ENCODE measurements at regions not wholly inside any gene's neighbourhood (a gene's known extent, or its start where the extent isn't known, plus 50 kb on each side); places are given as distances from the start of the nearest gene placed in this dataset.

GRCh38 chr12:116415408-116416108 lies 138.1 kb upstream of the MED13L start:
- Histone ChIP-seq H3K27ac (ENCODE audit: low read depth in 2 of 2, low read length in 2 of 2) (no peak overlapping the region), H3K27me3 (ENCODE audit: control insufficient read depth in 2 of 2, insufficient read depth in 2 of 2, low read length in 2 of 2) (no peaks in the 10 kb centered on the region), H3K4me3 (ENCODE audit: low read length in 2 of 2) (no peak overlapping the region), H3K9me3 (ENCODE audit: control insufficient read depth in 2 of 2, low read length in 2 of 2) (no peaks in the 10 kb centered on the region), H3K4me1 (ENCODE audit: control insufficient read depth in 2 of 2, insufficient read depth in 2 of 2, low read length in 2 of 2) (no peaks in the 10 kb centered on the region), H3K9ac (ENCODE audit: low read depth in 1 of 2, low read length in 2 of 2) (no peak overlapping the region), H3K36me3 (ENCODE audit: control insufficient read depth in 2 of 2, insufficient read depth in 2 of 2, low read length in 2 of 2) (no peaks in the 10 kb centered on the region)

DNA sequence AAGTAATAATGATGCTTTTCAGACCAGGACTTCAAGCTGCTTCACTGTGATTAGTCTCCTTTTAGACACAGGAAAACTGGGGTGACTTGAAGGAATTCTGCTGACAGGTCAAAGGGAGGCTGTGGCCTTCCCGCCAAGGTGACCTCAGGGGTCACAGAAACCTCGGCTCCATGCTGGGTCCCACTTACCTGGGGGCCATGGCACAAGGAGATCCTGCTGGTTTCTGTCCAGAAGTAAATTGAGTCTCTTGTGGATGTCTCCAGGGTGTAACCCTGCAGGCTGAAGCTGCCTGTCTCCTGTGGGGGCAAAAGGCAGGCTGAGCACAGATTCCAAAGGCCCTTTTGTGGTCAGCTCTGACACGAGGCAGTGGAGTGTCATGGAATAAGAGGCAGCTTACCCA lies 138.7 kb upstream of the MED13L start:
- Histone ChIP-seq H3K27ac (ENCODE audit: low read depth in 2 of 2, low read length in 2 of 2) (no peak overlapping the region), H3K27me3 (ENCODE audit: control insufficient read depth in 2 of 2, insufficient read depth in 2 of 2, low read length in 2 of 2) (no peaks in the 10 kb centered on the region), H3K9me3 (ENCODE audit: control insufficient read depth in 2 of 2, low read length in 2 of 2) (no peaks in the 10 kb centered on the region), H3K4me3 (ENCODE audit: low read length in 2 of 2) (no peak overlapping the region), H3K4me1 (ENCODE audit: control insufficient read depth in 2 of 2, insufficient read depth in 2 of 2, low read length in 2 of 2) (no peaks in the 10 kb centered on the region), H3K9ac (ENCODE audit: low read depth in 1 of 2, low read length in 2 of 2) (no peak overlapping the region), H3K36me3 (ENCODE audit: control insufficient read depth in 2 of 2, insufficient read depth in 2 of 2, low read length in 2 of 2) (no peaks in the 10 kb centered on the region)

GRCh38 chr12:116418551-116418950 lies 140.6 kb upstream of the MAP1LC3B2 start:
- Histone ChIP-seq H3K27me3 (ENCODE audit: control insufficient read depth in 2 of 2, insufficient read depth in 2 of 2, low read length in 2 of 2) (no peaks in the 10 kb centered on the region), H3K36me3 (ENCODE audit: control insufficient read depth in 2 of 2, insufficient read depth in 2 of 2, low read length in 2 of 2) (no peaks in the 10 kb centered on the region), H3K27ac (ENCODE audit: low read depth in 2 of 2, low read length in 2 of 2) (no peak overlapping the region), H3K4me3 (ENCODE audit: low read length in 2 of 2) (no peak overlapping the region), H3K4me1 (ENCODE audit: control insufficient read depth in 2 of 2, insufficient read depth in 2 of 2, low read length in 2 of 2) (no peaks in the 10 kb centered on the region), H3K9ac (ENCODE audit: low read depth in 1 of 2, low read length in 2 of 2) (no peak overlapping the region), H3K9me3 (ENCODE audit: control insufficient read depth in 2 of 2, low read length in 2 of 2) (no peaks in the 10 kb centered on the region)

- H3K9me3 ChIP-seq (ENCODE audit: control insufficient read depth in 2 of 2, low read length in 2 of 2) = no peaks in the 10 kb centered on the region
- no peak overlapping the region for H3K9ac ChIP-seq (ENCODE audit: low read depth in 1 of 2, low read length in 2 of 2)
- H3K27ac ChIP-seq (ENCODE audit: low read depth in 2 of 2, low read length in 2 of 2) = no peak overlapping the region
- H3K4me1 ChIP-seq (ENCODE audit: control insufficient read depth in 2 of 2, insufficient read depth in 2 of 2, low read length in 2 of 2) = no peaks in the 10 kb centered on the region
- no peak overlapping the region for H3K4me3 ChIP-seq (ENCODE audit: low read length in 2 of 2)
- no peaks in the 10 kb centered on the region for H3K27me3 ChIP-seq (ENCODE audit: control insufficient read depth in 2 of 2, insufficient read depth in 2 of 2, low read length in 2 of 2)
- no peaks in the 10 kb centered on the region for H3K36me3 ChIP-seq (ENCODE audit: control insufficient read depth in 2 of 2, insufficient read depth in 2 of 2, low read length in 2 of 2)
Observed at GRCh38 chr12:116420227-116420880, 138.8 kb upstream of the MAP1LC3B2 start.

DNA sequence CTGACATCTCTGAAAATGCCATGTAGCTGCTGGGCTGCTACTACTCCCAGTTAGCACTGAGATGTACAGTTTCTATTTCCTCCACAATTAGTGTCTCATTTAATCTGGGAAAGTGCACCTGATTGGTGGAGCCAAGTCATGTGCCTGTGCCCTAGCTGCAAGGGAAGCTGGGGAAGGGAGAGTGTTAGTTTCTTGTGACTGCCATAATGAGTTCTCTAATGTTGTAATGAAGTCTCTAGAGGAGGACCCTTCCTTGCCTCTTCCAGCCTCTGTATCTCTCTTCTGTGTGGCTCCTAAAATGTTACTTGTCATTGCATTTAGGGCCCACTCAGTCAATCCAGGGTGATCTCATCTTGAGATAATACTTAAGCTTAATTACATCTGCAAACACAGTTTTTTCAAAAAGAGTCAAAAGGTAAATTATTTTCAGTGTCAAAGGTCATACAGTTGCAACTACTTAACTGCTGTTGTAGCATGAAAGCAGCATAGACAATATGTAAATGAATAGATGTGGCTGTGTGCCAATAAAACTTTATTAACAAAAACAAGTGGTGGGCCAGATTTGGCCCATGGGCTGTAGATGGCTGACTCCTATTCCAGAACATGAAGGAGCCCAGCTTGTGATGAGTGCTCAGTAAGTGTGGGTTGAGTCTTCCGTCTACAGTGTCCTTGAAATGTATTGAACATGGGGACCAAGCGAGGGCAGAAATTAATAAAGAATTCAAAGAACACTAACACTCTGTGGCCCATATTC lies 137.2 kb upstream of the MAP1LC3B2 start:
- H3K27ac ChIP-seq (ENCODE audit: low read depth in 2 of 2, low read length in 2 of 2) = no peak overlapping the region
- H3K4me3 ChIP-seq (ENCODE audit: low read length in 2 of 2) = no peak overlapping the region

DNA sequence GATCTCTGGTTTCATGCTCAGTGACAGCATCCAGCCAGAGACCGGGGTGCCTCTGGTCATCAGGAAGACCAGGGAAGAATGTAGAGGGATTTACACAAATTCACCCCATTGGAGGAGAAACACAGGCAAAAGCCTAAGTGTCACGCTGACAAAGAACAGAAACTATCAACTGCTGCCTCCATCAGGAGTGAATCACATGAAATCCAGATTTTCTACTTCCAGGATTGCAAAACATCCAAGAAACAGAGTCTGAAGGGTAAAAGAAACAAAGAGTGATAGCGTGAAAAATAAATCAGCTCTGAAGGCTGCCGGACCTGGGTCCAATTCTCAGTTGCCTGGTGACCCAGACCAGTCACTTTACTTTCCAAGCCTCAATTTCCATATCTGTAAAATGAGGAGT lies 136.1 kb upstream of the MAP1LC3B2 start:
- Histone ChIP-seq H3K4me3 (ENCODE audit: low read length in 2 of 2) (no peak overlapping the region), H3K9me3 (ENCODE audit: control insufficient read depth in 2 of 2, low read length in 2 of 2) (no peaks in the 10 kb centered on the region), H3K36me3 (ENCODE audit: control insufficient read depth in 2 of 2, insufficient read depth in 2 of 2, low read length in 2 of 2) (no peaks in the 10 kb centered on the region), H3K4me1 (ENCODE audit: control insufficient read depth in 2 of 2, insufficient read depth in 2 of 2, low read length in 2 of 2) (no peaks in the 10 kb centered on the region), H3K27ac (ENCODE audit: low read depth in 2 of 2, low read length in 2 of 2) (no peak overlapping the region), H3K9ac (ENCODE audit: low read depth in 1 of 2, low read length in 2 of 2) (no peak overlapping the region), H3K27me3 (ENCODE audit: control insufficient read depth in 2 of 2, insufficient read depth in 2 of 2, low read length in 2 of 2) (no peaks in the 10 kb centered on the region)

More for the DNA sequence above, 137.2 kb upstream of the MAP1LC3B2 start:
- Histone ChIP-seq H3K4me1 (ENCODE audit: control insufficient read depth in 2 of 2, insufficient read depth in 2 of 2, low read length in 2 of 2) (no peaks in the 10 kb centered on the region), H3K9me3 (ENCODE audit: control insufficient read depth in 2 of 2, low read length in 2 of 2) (no peaks in the 10 kb centered on the region), H3K36me3 (ENCODE audit: control insufficient read depth in 2 of 2, insufficient read depth in 2 of 2, low read length in 2 of 2) (no peaks in the 10 kb centered on the region), H3K27me3 (ENCODE audit: control insufficient read depth in 2 of 2, insufficient read depth in 2 of 2, low read length in 2 of 2) (no peaks in the 10 kb centered on the region), H3K9ac (ENCODE audit: low read depth in 1 of 2, low read length in 2 of 2) (no peak overlapping the region)

GRCh38 chr12:116425256-116426193 lies 133.7 kb upstream of the MAP1LC3B2 start:
- no peak overlapping the region for H3K27ac ChIP-seq (ENCODE audit: low read depth in 2 of 2, low read length in 2 of 2)
- no peaks in the 10 kb centered on the region for H3K9me3 ChIP-seq (ENCODE audit: control insufficient read depth in 2 of 2, low read length in 2 of 2)
- H3K4me3 ChIP-seq (ENCODE audit: low read length in 2 of 2) = no peak overlapping the region

DNA sequence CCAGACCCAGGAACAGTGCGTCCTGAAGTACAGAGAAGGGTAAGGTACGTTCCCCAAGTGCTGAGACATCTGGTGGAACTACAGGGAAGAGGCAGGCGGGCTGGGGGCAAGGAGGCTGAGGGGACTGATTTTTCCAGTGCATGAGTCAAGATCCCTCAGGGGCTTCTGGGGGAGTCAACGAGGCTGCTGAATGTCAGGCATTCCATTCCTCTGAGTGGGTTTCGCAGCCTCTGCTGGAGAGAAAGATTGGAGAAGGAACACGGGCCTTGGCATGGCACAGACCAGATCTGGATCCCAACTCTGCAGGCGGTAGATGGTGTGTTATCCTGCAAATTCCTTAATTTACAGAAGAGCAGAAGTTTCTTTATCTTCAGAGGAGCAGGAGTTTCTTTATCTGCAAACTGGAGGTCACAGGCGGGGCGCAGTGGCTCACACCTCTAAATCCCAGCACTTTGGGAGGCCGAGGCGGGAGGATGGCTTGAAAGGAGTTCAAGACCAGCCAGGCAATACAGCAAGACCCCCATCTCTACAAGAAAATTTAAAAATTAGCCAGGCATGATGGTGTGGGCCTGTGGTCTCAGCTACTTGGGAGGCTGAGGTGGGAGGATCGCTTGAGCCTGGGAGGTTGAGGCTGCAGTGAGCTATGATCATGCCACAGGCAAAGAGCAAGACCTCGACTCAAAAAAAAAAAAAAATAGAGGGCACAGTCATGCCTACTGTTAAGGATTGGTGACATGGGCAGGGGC lies 132.6 kb upstream of the MAP1LC3B2 start:
- Histone ChIP-seq H3K27me3 (ENCODE audit: control insufficient read depth in 2 of 2, insufficient read depth in 2 of 2, low read length in 2 of 2) (no peaks in the 10 kb centered on the region), H3K36me3 (ENCODE audit: control insufficient read depth in 2 of 2, insufficient read depth in 2 of 2, low read length in 2 of 2) (no peaks in the 10 kb centered on the region), H3K9me3 (ENCODE audit: control insufficient read depth in 2 of 2, low read length in 2 of 2) (no peaks in the 10 kb centered on the region), H3K27ac (ENCODE audit: low read depth in 2 of 2, low read length in 2 of 2) (no peak overlapping the region), H3K4me3 (ENCODE audit: low read length in 2 of 2) (no peak overlapping the region), H3K9ac (ENCODE audit: low read depth in 1 of 2, low read length in 2 of 2) (no peak overlapping the region), H3K4me1 (ENCODE audit: control insufficient read depth in 2 of 2, insufficient read depth in 2 of 2, low read length in 2 of 2) (no peaks in the 10 kb centered on the region)

More at GRCh38 chr12:116425256-116426193, 133.7 kb upstream of the MAP1LC3B2 start:
- no peaks in the 10 kb centered on the region for H3K27me3 ChIP-seq (ENCODE audit: control insufficient read depth in 2 of 2, insufficient read depth in 2 of 2, low read length in 2 of 2)
- H3K4me1 ChIP-seq (ENCODE audit: control insufficient read depth in 2 of 2, insufficient read depth in 2 of 2, low read length in 2 of 2) = no peaks in the 10 kb centered on the region
- no peak overlapping the region for H3K9ac ChIP-seq (ENCODE audit: low read depth in 1 of 2, low read length in 2 of 2)
- H3K36me3 ChIP-seq (ENCODE audit: control insufficient read depth in 2 of 2, insufficient read depth in 2 of 2, low read length in 2 of 2) = no peaks in the 10 kb centered on the region

- H3K27ac ChIP-seq (ENCODE audit: low read depth in 2 of 2, low read length in 2 of 2) = no peak overlapping the region
- H3K4me3 ChIP-seq (ENCODE audit: low read length in 2 of 2) = no peak overlapping the region
- no peaks in the 10 kb centered on the region for H3K9me3 ChIP-seq (ENCODE audit: control insufficient read depth in 2 of 2, low read length in 2 of 2)
- no peaks in the 10 kb centered on the region for H3K4me1 ChIP-seq (ENCODE audit: control insufficient read depth in 2 of 2, insufficient read depth in 2 of 2, low read length in 2 of 2)
- no peaks in the 10 kb centered on the region for H3K27me3 ChIP-seq (ENCODE audit: control insufficient read depth in 2 of 2, insufficient read depth in 2 of 2, low read length in 2 of 2)
- no peaks in the 10 kb centered on the region for H3K36me3 ChIP-seq (ENCODE audit: control insufficient read depth in 2 of 2, insufficient read depth in 2 of 2, low read length in 2 of 2)
- no peak overlapping the region for H3K9ac ChIP-seq (ENCODE audit: low read depth in 1 of 2, low read length in 2 of 2)
Observed at GRCh38 chr12:116427200-116427930, 131.8 kb upstream of the MAP1LC3B2 start.
